Stimulated activated CD4-positive, alpha-beta T cell treated with anti-CD3 and anti-CD28 coated beads, Interleukin-12 subunit alpha, Interleukin-12 subunit beta, amount 100 ng/mL, for 4 hours (primary cell): ENCODE measurements at regions not wholly inside any gene's neighbourhood (a gene's known extent, or its start where the extent isn't known, plus 50 kb on each side); places are given as distances from the start of the nearest gene placed in this dataset.
"Not testable (repeated sequence)": the region's sequence is repeated elsewhere in the genome, so short reads cannot be mapped to it uniquely, and the experiment has no call there.

ENCODE experiments used
- DNase-seq: peaks from one replicate; pipeline ENCODE4 v3.0.0-alpha.2; 2020

GRCh38 chr3:194955546-194955945 is 269.9 kb downstream of the FAM43A start:
- DNase-seq, result no peak

- DNase-seq, result no peak
Measured at GRCh38 chr3:194955979-194956696, 270.5 kb downstream of the FAM43A start.

- DNase-seq, result no peak
Measured at GRCh38 chr3:194956697-194957396, 271.2 kb downstream of the FAM43A start.

GRCh38 chr3:194957743-194958240 is 272.1 kb downstream of the FAM43A start:
- DNase-seq, result no peak

- DNase-seq, result no peak
Measured at GRCh38 chr3:194959217-194959616, 273.5 kb downstream of the FAM43A start.

GRCh38 chr3:194959666-194960065 is 274.0 kb downstream of the FAM43A start:
- DNase-seq, result not testable (repeated sequence)

GRCh38 chr3:194960446-194961032 is 274.9 kb downstream of the FAM43A start:
- DNase-seq, result no peak

- no peak for DNase-seq
Measured at GRCh38 chr3:194961149-194961548, 275.5 kb downstream of the FAM43A start.

- DNase-seq, result no peak
Measured at GRCh38 chr3:194961571-194961970, 275.9 kb downstream of the FAM43A start.

GRCh38 chr3:194962056-194962455 is 276.4 kb downstream of the FAM43A start:
- DNase-seq, result no peak

- no peak for DNase-seq
Measured at GRCh38 chr3:194964809-194965208, 279.1 kb downstream of the FAM43A start.

GRCh38 chr3:194967151-194968117 is 281.8 kb downstream of the FAM43A start:
- DNase-seq, result no peak

GRCh38 chr3:194970066-194970465 is 284.4 kb downstream of the FAM43A start:
- no peak for DNase-seq

GRCh38 chr3:194971009-194971408 is 285.3 kb downstream of the FAM43A start:
- DNase-seq, result no peak

- DNase-seq, result no peak
Measured at GRCh38 chr3:194971965-194972364, 286.3 kb downstream of the FAM43A start.

GRCh38 chr3:194972641-194973040 is 287.0 kb downstream of the FAM43A start:
- no peak for DNase-seq

- DNase-seq, result no peak
Measured at GRCh38 chr3:194973366-194974000, 287.8 kb downstream of the FAM43A start.

- no peak for DNase-seq
Measured at GRCh38 chr3:194974468-194975135, 288.9 kb downstream of the FAM43A start.

- no peak for DNase-seq
Measured at GRCh38 chr3:194976049-194976451, 290.4 kb downstream of the FAM43A start.

GRCh38 chr3:194976874-194977273 is 291.2 kb downstream of the FAM43A start:
- DNase-seq, result no peak

- no peak for DNase-seq
Measured at GRCh38 chr3:194977356-194977755, 291.7 kb downstream of the FAM43A start.

- DNase-seq, result no peak
Measured at GRCh38 chr3:194979173-194979572, 291.8 kb downstream of the XXYLT1 start.
